Neural crest cell (in vitro differentiated cells): ENCODE measurements at regions not wholly inside any gene's neighbourhood (a gene's known extent, or its start where the extent isn't known, plus 50 kb on each side); places are given as distances from the start of the nearest gene placed in this dataset.

Experiments
- DNase-seq: peaks from one replicate; pipeline ENCODE4 v3.0.0; 2021; ENCODE audit warnings: low read depth, mixed read lengths, low spot score
- H3K27ac Mint-ChIP-seq: one replicate; pipeline ENCODE4 v1.8.0; 2021; ENCODE audit warnings: mild to moderate bottlenecking, mixed read lengths; ENCODE audit not compliant: unreplicated experiment
- H3K27me3 Mint-ChIP-seq: 2 replicates; pipeline ENCODE4 v1.8.0; 2021; ENCODE audit warnings: low read depth, mild to moderate bottlenecking, mixed read lengths
- H3K36me3 Mint-ChIP-seq: 2 replicates; pipeline ENCODE4 v1.8.0; 2021; ENCODE audit warnings: low read depth, mild to moderate bottlenecking, mixed read lengths
- H3K4me1 Mint-ChIP-seq: 2 replicates; pipeline ENCODE4 v1.8.0; 2021; ENCODE audit warnings: mixed read lengths
- H3K4me3 Mint-ChIP-seq: one replicate; pipeline ENCODE4 v1.8.0; 2021; ENCODE audit warnings: mild to moderate bottlenecking, mixed read lengths
- H3K9me3 Mint-ChIP-seq: 2 replicates; pipeline ENCODE4 v1.8.0; 2021; ENCODE audit warnings: mixed read lengths
- CTCF ChIP-seq: fragments of 200-600 bp; sonication (generic); conservative IDR thresholded peaks from 2 replicates; pipeline ENCODE4 v1.5.0; 2021; ENCODE audit warnings: antibody characterized with exemption, mild to moderate bottlenecking

- Mint-ChIP-seq H3K4me1 (no peaks in the 10 kb centered on the region), H3K36me3 (no peaks in the 10 kb centered on the region), H3K27me3 (no peaks in the 10 kb centered on the region), H3K4me3 (no peak overlapping the region), H3K27ac (no peak overlapping the region), H3K9me3 (peaks cover 7% of the 10 kb centered on the region)
- no peak for DNase-seq
- TF ChIP-seq CTCF: no peak
Measured at GRCh38 chr2:39860538-39860937, 81.5 kb upstream of the THUMPD2 start.

DNA sequence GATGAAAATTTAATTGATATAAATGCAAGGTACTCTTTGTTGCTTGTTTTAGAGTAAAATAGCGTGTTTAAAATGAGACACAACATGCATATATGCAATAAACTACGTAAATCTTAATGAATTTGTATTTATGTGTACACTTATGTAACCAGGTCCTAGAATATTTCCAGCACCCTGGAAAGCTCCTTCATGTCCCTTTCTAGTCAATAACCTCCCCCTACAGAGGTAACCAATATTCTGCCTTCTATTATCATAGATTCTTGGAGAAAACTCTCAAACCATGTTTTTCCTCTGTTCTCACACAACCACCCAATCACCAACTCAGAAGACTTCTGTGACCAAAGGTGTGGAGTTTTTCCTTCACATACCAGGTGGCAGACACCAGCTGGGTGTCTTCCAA, 79.6 kb upstream of the THUMPD2 start:
- H3K27ac Mint-ChIP-seq: no peak overlapping the region

DNA sequence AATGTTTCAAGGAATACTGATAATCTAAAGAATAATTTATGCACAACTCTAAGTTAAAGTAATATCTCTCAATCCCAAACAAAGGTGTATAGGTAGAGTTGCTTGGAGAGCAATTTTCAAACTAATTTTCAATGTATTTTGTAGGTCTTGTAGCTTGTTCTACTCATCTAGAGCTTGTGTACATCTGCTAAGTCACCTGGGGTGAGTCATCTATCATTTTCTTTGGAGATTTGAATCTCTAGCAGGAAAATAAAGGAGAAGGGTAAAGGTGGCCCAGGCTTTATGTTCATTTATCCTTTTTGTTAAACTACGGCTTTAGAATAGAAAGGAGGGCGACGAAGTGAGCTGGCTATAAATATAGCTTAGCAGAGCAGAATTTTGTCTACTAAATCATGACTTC, 76.8 kb upstream of the THUMPD2 start:
- H3K4me3 Mint-ChIP-seq: no peak overlapping the region
- no peaks in the 10 kb centered on the region for H3K9me3 Mint-ChIP-seq
- TF ChIP-seq CTCF: no peak
- H3K4me1 Mint-ChIP-seq: peaks cover 13% of the 10 kb centered on the region
- H3K27me3 Mint-ChIP-seq: no peaks in the 10 kb centered on the region
- no peak for DNase-seq
- no peak overlapping the region for H3K27ac Mint-ChIP-seq
- H3K36me3 Mint-ChIP-seq: no peaks in the 10 kb centered on the region

More for the DNA sequence above, 79.6 kb upstream of the THUMPD2 start:
- TF ChIP-seq CTCF: no peak
- Mint-ChIP-seq H3K36me3 (no peaks in the 10 kb centered on the region), H3K9me3 (peaks cover 4% of the 10 kb centered on the region), H3K27me3 (no peaks in the 10 kb centered on the region), H3K4me3 (no peak overlapping the region), H3K4me1 (no peaks in the 10 kb centered on the region)
- no peak for DNase-seq

DNA sequence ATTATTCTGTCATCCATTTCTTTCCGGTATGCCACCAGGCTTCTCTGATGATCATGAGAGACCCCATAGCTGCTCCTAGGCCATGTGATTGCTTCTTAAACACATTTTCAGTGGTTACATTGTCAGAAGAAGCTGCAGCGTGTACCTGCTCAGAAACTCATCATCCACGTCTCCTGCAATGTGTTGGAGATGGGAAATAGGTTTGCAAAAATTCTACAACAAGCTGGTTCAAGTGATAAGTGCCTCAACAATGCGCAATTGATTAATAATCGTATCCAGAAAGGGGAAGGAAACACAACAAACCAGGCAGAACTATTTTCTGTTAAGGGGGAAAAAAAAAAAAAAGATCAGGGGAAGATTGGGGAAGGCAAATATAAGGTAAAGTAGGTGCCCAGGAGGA, 75.7 kb upstream of the THUMPD2 start:
- Mint-ChIP-seq H3K4me1 (peaks cover 20% of the 10 kb centered on the region), H3K9me3 (no peaks in the 10 kb centered on the region), H3K27ac (no peak overlapping the region), H3K4me3 (no peak overlapping the region), H3K36me3 (no peaks in the 10 kb centered on the region), H3K27me3 (no peaks in the 10 kb centered on the region)
- no peak for TF ChIP-seq CTCF
- no peak for DNase-seq

- DNase-seq: no peak
- Mint-ChIP-seq H3K4me1 (peaks cover 20% of the 10 kb centered on the region), H3K9me3 (no peaks in the 10 kb centered on the region), H3K36me3 (no peaks in the 10 kb centered on the region), H3K27ac (no peak overlapping the region), H3K4me3 (no peak overlapping the region), H3K27me3 (no peaks in the 10 kb centered on the region)
- TF ChIP-seq CTCF: no peak
Measured at GRCh38 chr2:39852831-39853230, 73.8 kb upstream of the THUMPD2 start.

DNA sequence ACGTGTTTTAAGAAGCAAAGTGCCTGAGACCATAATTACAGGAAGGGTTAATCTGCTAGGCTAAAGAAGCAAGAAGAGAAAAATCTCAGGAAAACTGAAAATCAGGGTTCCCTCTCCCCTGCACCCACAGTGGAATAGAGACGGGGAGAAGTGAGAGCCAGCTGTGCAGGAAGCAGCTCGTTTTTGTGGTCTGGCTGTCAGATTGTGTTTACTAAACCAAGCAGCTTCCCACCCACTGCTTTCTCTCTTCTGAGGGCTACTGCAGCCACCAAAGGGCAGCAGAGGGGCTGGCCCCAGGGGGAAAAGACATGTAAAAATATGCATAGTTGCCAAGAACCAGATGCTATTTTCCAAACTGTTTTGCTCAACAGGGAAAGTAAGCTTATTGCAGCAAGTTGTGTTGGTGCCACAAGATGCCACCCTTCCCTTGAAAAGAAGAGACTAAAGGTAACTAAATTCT, 72.6 kb upstream of the THUMPD2 start:
- no peaks in the 10 kb centered on the region for H3K27me3 Mint-ChIP-seq
- peaks cover 20% of the 10 kb centered on the region for H3K4me1 Mint-ChIP-seq
- no peaks in the 10 kb centered on the region for H3K36me3 Mint-ChIP-seq
- DNase-seq: no peak
- TF ChIP-seq CTCF: no peak
- H3K27ac Mint-ChIP-seq: no peak overlapping the region
- H3K9me3 Mint-ChIP-seq: no peaks in the 10 kb centered on the region
- no peak overlapping the region for H3K4me3 Mint-ChIP-seq
